Immature natural killer cell (primary cell): ENCODE measurements at regions not wholly inside any gene's neighbourhood (a gene's known extent, or its start where the extent isn't known, plus 50 kb on each side); places are given as distances from the start of the nearest gene placed in this dataset.

ENCODE experiments used
- DNase-seq, 3 donors: peaks; one replicate each; pipeline ENCODE4 v3.0.0; 2022; ENCODE audit warnings: mixed read lengths in 1 of 3
- H3K27ac Mint-ChIP-seq, 6 donors: one replicate each; pipeline ENCODE4 v1.8.0; 2020; ENCODE audit warnings: mixed read lengths in 6 of 6, mild to moderate bottlenecking in 5 of 6, inconsistent platforms in 4 of 6, moderate library complexity in 3 of 6
- H3K27me3 Mint-ChIP-seq, 3 donors: one replicate each; pipeline ENCODE4 v1.8.0; 2020 to 2021; ENCODE audit warnings: low read depth in 3 of 3, mild to moderate bottlenecking in 3 of 3, mixed read lengths in 3 of 3, moderate library complexity in 3 of 3, inconsistent platforms in 1 of 3
- H3K36me3 Mint-ChIP-seq, 3 donors: one replicate each; pipeline ENCODE4 v1.8.0; 2020; ENCODE audit warnings: mixed read lengths in 3 of 3, inconsistent platforms in 2 of 3, mild to moderate bottlenecking in 2 of 3
- H3K4me1 Mint-ChIP-seq, 2 donors: one replicate each; pipeline ENCODE4 v1.8.0; 2020; ENCODE audit warnings: inconsistent platforms in 2 of 2, mild to moderate bottlenecking in 2 of 2, mixed read lengths in 2 of 2, moderate library complexity in 1 of 2
- H3K4me3 Mint-ChIP-seq, 5 donors: one replicate each; pipeline ENCODE4 v1.8.0; 2020; ENCODE audit warnings: mild to moderate bottlenecking in 5 of 5, mixed read lengths in 5 of 5, inconsistent platforms in 3 of 5, moderate library complexity in 3 of 5
- H3K9me3 Mint-ChIP-seq, 6 donors: one replicate each; pipeline ENCODE4 v1.8.0; 2020; ENCODE audit warnings: mild to moderate bottlenecking in 6 of 6, mixed read lengths in 6 of 6, inconsistent platforms in 4 of 6, moderate library complexity in 3 of 6

DNA sequence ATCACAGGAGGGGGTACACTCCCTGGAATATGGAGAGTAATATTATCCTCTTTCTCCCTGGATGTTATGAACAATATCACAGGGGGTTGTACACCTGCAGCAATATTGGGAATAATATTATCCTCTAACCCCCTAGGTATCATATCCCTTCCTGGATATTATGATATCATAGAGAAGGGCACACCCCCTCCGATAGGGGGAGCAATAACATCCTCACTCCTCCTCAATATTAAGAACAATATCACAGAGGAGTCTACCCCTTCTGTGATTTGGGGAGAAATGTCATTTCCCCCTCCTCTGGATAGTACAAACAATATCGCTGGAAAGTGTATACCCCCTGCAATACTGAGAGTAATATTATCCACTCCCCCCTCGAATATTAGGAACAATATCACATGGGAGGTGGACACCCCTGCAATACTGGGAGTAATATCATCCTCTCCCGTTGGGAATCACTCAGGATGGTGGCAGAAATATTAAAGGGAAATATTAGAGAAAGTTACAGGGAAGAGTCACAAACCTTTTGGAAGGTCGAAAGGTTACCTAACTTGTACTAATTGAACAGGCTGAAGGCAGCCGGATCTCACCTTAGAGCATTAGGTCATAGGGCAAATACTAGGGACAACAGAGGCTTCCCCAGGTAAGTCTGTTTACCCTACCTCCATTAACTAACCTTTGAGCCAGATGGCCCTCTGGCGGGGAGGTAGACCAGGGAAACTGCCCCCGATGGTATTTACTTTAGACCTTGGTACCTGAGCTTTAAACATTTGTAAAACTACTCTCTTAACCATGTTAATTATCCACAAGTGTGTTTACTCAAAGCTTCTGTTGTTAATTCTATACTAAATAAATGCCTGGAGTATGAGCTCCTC is 57.5 kb upstream of the FREM1 start:
- Mint-ChIP-seq H3K4me1 (no peaks in the 10 kb centered on the region), H3K9me3 (peaks cover 0 to 5% (median 2%) of the 10 kb centered on the region in 6 donors), H3K4me3 (no peak overlapping the region), H3K27ac (no peak overlapping the region), H3K27me3 (peaks cover 0 to 8% (median 3%) of the 10 kb centered on the region in 3 donors), H3K36me3 (no peaks in the 10 kb centered on the region)
- no peak for DNase-seq

DNA sequence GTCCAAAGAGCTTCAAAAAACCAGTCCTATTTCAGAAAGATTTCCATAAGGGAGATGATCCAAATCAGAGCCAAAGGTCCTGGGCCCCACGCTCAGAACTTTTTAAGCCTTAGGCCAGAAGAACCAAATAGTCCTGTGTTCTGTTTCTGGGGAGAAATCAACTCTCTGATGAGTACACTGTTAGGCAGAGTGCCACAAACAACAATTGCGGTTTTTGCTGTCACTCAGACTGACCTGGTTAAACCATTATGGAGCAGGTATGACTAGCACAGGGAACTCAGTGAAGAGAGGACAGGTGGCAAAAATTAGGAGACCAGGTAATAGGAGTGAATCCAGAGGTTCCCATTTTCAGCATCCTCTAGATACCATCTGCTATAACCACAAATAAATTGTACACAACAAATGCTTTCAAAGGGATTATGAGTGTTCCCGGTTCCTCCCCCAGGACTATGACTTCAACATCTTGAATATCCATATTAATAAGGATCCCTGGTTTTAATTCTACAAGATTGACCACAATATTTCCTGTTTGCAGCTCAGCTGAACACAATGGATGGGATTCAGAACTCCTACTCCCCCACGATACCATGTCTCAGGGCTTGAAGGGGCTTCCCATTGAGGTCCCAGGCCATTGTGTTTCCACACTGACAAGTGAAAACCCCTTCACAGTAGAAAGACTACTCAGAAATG is 52.1 kb upstream of the FREM1 start:
- no peak for DNase-seq
- no peak overlapping the region for H3K27ac Mint-ChIP-seq
- no peaks in the 10 kb centered on the region for H3K4me1 Mint-ChIP-seq
- H3K4me3 Mint-ChIP-seq, result no peak overlapping the region
- no peaks in the 10 kb centered on the region for H3K36me3 Mint-ChIP-seq
- H3K9me3 Mint-ChIP-seq, result peaks cover 0 to 5% (median under 1%) of the 10 kb centered on the region in 6 donors
- H3K27me3 Mint-ChIP-seq, result no peaks in the 10 kb centered on the region

DNA sequence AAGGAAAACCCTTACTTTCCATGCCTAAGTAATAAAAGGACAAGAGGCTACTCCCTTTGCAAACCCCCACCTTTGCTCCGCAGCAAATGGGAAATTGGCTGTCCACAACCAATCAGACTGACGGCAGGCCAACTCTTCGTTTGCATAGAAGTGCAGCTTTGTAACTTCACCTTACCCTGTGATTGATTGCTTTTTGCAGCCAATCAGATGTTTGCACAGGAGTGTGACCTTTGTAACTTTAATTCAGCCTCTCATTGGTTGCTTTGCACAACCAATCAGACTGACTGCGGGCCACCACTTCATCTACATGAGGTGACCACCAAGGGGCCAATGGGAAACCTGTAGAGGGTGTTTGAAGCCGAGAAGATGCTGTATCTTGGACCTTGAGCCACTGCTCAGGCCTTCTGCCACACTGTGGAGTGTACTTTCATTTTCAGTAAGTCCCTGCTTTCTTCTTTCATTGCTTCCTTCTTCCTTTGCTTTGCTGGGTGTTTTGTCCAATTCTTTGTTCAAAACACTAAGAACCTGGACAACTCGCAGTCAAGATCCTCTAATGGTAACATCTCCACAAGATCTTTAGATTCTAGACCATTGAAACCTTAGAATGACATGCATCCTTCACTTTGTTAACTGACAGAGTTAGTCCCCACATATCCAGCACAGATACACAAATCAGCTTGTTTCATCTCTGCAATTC is 51.3 kb upstream of the FREM1 start:
- Mint-ChIP-seq H3K27me3 (no peaks in the 10 kb centered on the region), H3K4me1 (no peaks in the 10 kb centered on the region), H3K4me3 (no peak overlapping the region), H3K27ac (no peak overlapping the region), H3K9me3 (peaks cover 0 to 9% (median 2%) of the 10 kb centered on the region in 6 donors), H3K36me3 (no peaks in the 10 kb centered on the region)
- no peak for DNase-seq

DNA sequence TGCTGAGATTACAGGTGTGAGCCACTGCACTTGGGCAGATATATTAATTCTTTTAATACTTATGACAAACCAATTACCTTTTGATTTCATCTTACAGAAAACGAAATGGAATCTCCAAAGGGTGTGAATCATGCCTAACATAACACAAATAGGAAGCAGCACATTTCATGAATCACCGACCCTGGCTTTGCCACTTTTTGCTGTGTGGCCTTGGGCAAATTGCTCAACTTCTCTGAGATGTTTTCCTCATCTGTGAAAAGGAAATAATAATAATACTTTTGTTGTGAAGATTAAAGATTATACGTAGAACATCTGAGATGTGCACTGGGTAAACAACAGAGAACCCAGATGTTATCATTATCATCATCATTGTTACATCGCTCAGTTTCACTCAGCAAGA is 50.7 kb upstream of the FREM1 start:
- Mint-ChIP-seq H3K4me3 (no peak overlapping the region), H3K4me1 (no peaks in the 10 kb centered on the region), H3K36me3 (no peaks in the 10 kb centered on the region), H3K9me3 (peaks cover 0 to 9% (median 2%) of the 10 kb centered on the region in 6 donors), H3K27me3 (no peaks in the 10 kb centered on the region), H3K27ac (no peak overlapping the region)
- DNase-seq, result no peak
